ENCODE measurements at regions not wholly inside any gene's neighbourhood (a gene's known extent, or its start where the extent isn't known, plus 50 kb on each side); places are given as distances from the start of the nearest gene placed in this dataset.
A peak's percentile ranks its signal among the peaks of the same experiment; 100 is the strongest.

DNA sequence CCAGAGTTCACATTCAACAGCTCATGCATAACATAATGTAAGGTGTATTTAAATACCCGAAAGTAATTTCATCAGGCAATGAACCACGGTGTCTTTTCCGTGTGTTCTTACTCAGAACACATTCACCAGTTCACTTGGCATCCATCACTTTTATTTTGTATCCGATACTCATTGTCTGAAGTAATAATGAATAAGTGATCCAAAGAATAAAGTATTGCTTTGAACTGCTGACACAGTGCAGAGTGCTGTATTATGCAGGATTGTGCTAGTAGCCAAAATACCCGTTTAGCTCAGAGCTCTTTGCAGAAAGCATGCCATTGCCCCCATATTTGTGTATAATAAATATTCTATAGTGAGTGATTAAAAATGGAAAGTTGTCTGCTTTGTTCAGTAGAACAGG lies 460.9 kb upstream of the KCNMB2 start:
- DNase-seq (ENCODE audit: low read depth), result no peak
- no peak overlapping the region for H3K4me3 ChIP-seq (ENCODE audit: control insufficient read depth, low read depth, low read length)
- TF ChIP-seq, protein P1, sequence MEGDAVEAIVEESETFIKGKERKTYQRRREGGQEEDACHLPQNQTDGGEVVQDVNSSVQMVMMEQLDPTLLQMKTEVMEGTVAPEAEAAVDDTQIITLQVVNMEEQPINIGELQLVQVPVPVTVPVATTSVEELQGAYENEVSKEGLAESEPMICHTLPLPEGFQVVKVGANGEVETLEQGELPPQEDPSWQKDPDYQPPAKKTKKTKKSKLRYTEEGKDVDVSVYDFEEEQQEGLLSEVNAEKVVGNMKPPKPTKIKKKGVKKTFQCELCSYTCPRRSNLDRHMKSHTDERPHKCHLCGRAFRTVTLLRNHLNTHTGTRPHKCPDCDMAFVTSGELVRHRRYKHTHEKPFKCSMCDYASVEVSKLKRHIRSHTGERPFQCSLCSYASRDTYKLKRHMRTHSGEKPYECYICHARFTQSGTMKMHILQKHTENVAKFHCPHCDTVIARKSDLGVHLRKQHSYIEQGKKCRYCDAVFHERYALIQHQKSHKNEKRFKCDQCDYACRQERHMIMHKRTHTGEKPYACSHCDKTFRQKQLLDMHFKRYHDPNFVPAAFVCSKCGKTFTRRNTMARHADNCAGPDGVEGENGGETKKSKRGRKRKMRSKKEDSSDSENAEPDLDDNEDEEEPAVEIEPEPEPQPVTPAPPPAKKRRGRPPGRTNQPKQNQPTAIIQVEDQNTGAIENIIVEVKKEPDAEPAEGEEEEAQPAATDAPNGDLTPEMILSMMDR (IDR thresholded peaks at IDR 0.05; ENCODE audit: control insufficient read depth, insufficient read depth, low read depth, low read length, missing control alignments), result no peak

DNA sequence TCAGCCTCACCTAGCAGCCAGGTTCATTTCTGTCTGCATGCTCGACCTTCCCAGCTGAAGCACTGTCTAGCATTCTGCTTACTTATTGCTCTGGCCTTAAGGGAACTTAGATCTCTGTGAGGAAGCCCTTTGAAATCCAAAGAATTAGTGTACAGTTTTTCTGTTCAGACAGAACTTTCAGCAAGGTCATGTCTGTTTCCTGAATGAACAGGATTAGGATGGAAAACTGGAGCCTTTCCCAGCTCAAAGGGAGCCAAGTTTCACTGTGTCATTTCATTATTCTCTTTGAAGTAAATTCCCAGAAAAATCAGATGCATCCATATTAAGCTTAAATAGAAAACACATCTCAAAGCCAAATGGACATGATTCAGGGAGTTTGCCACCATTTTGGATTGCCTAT lies 457.3 kb upstream of the KCNMB2 start:
- DNase-seq (ENCODE audit: low read depth), result no peak
- H3K4me3 ChIP-seq (ENCODE audit: control insufficient read depth, low read depth, low read length), result no peak overlapping the region
- TF ChIP-seq, protein P1 (IDR thresholded peaks at IDR 0.05; ENCODE audit: control insufficient read depth, insufficient read depth, low read depth, low read length, missing control alignments), result no peak

DNA sequence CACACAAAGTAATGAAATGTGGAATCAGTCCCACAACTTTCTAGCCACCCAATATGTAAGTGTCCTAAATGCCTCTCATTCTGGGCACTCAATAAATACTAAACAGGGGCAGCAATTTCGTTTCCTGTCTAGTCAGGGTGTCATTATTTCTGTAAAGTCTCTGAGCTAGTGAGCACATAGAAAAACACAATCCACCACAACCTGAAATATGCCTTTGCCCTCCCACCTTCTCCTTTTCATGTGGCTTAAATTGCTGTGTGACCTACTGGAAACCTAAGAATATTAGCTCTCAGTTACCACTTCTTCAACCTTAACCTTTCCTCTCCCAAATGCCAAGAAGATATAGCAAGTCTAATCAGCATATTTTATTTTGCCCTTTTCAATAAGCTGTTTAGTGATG lies 456.3 kb upstream of the KCNMB2 start:
- no peak for DNase-seq (ENCODE audit: low read depth)
- TF ChIP-seq, protein P1 (IDR thresholded peaks at IDR 0.05; ENCODE audit: control insufficient read depth, insufficient read depth, low read depth, low read length, missing control alignments), result no peak
- H3K4me3 ChIP-seq (ENCODE audit: control insufficient read depth, low read depth, low read length), result no peak overlapping the region

GRCh38 chr3:178082326-178082906 lies 453.8 kb upstream of the KCNMB2 start:
- no peak overlapping the region for H3K4me3 ChIP-seq (ENCODE audit: control insufficient read depth, low read depth, low read length)
- TF ChIP-seq, protein P1 (IDR thresholded peaks at IDR 0.05; ENCODE audit: control insufficient read depth, insufficient read depth, low read depth, low read length, missing control alignments), result no peak
- no peak for DNase-seq (ENCODE audit: low read depth)

DNA sequence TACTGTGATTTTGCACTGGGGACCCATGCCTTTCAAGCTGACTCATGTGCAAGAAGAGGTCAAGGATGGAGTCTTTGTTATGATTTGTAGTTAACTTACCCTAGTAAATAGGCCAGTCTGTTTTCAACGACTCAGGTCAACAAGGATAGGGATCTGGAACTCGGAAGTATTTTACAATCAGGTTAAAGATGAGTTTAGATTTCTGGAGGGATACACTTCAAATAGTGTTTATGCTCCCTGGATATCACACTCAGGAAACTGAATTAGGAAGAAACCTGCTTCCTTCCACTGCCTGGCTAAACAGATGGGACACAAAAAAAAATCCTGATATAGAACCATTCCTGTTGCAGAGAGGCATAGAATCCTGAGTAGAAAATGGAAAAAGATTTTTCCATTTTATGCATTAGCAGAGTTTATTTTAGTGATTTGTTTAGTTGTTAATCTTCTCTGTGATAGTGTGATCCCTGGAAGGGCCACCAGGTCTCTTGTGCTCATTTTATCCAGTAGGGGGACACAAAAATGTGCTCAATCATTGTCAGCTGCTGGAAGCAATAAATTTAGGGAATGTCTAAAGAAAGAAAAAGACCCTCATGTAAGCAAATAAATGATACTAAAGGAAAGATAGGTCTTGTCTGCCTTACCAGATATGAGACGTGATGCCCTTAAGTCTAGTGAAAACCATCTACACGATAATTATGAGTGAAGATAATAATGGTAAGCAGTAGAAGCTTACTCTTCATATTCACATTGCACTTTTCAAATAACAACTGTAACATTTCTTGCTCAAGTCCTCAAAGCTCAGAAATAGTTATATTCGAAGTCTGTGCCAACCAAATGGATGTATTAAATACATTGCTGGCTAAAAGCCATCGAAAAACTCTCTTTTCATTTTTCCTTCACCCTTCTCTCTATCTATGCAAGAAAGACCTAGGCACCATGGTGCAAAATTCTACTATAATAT lies 452.1 kb upstream of the KCNMB2 start:
- no peak for DNase-seq (ENCODE audit: low read depth)
- no peak overlapping the region for H3K4me3 ChIP-seq (ENCODE audit: control insufficient read depth, low read depth, low read length)
- TF ChIP-seq, protein P1 (IDR thresholded peaks at IDR 0.05; ENCODE audit: control insufficient read depth, insufficient read depth, low read depth, low read length, missing control alignments), result peak; percentile 54

- TF ChIP-seq, protein P1 (IDR thresholded peaks at IDR 0.05; ENCODE audit: control insufficient read depth, insufficient read depth, low read depth, low read length, missing control alignments), result no peak
- no peak overlapping the region for H3K4me3 ChIP-seq (ENCODE audit: control insufficient read depth, low read depth, low read length)
- no peak for DNase-seq (ENCODE audit: low read depth)
Observed at GRCh38 chr3:178084938-178085816, 451.1 kb upstream of the KCNMB2 start.
